NOMO-1 treated with dmso at 0.1 percent for 144 hours (cell line): ENCODE measurements at regions not wholly inside any gene's neighbourhood (a gene's known extent, or its start where the extent isn't known, plus 50 kb on each side); places are given as distances from the start of the nearest gene placed in this dataset.
A peak's percentile ranks its signal among the peaks of the same experiment; 100 is the strongest.
"Not testable (repeated sequence)": the region's sequence is repeated elsewhere in the genome, so short reads cannot be mapped to it uniquely, and the experiment has no call there.

Source experiments
- DNase-seq: peaks from one replicate; lab custom pipeline; 2025; ENCODE audit not compliant: unreplicated experiment; lab: John Stamatoyannopoulos, UW

DNA sequence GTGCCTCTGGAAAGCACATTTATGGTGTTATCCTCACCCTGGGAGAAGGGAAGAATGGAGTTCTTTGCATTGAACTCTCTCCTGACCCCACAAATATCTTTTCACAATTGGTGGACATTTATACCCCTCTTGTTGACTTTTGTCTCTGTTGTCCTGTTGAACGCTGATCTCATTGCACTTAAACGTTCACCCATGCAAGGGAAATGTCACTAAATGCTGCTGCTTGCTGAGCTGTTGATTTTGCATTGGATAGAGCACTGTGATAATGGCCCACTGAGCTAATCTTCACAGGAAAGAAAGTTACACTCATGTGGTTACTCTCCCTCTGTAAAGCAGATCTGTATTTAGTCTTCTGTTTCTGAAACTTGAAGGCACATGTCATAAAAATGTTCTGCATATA, 133.4 kb downstream of the FZD1 start:
- no peak for DNase-seq

DNA sequence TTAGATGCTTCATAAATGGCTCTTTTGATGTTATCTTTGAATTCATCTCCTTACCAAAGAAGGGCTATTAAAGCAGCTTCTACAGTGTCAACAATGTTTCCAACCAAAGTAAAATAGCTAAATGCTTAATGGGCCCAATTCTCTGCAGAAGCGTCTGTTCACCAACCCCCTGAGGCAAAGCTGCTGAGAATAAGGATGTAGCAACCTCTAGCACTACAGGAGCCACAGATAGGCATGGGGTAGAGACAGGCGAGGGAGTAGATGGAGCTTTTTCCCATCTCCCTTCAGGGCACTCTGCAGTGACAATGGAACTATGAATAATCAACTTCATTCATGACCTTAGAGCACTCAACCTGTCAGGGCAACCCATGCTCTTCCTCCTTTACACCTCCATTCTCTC, 134.1 kb downstream of the FZD1 start:
- DNase-seq: no peak

- no peak for DNase-seq
These were observed 141.0 kb downstream of the FZD1 start for GRCh38 chr7:91405092-91405788.

DNA sequence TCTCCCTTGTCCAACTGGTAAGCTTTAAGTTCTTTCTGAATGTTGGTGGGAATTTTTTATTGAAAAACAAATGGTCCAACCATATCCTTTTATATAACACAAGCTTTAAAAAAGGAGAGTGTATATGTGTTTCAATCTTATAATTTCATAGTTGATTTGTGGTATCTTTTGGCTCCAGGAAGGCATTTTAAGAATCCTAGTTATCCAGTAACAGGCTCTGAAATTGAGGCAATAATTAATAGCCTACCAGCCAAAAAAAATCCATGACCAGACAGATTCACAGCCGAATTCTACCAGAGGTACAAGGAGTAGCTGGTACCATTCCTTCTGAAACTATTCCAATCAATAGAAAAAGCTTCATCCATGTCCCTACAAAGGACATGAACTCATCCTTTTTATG, 141.6 kb downstream of the FZD1 start:
- DNase-seq: not testable (repeated sequence)

DNA sequence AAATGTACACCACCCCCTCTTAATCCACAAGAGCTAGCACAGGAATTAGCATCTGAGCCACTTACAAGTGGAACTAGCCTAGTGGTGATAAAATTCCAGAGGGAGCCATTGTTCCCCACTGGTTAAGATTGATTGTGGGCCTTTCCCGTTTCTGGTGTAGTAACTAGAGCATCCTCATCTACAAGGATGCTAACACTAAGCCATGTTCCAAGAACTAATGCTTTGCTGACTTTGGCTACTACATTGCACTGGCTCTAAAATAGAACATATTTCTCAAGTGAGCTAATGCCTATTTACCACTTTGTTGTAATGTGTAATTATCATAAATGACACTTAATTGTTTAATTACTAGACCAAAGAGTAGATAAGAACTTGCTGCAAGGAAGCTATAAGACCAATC, 143.7 kb downstream of the FZD1 start:
- no peak for DNase-seq

DNA sequence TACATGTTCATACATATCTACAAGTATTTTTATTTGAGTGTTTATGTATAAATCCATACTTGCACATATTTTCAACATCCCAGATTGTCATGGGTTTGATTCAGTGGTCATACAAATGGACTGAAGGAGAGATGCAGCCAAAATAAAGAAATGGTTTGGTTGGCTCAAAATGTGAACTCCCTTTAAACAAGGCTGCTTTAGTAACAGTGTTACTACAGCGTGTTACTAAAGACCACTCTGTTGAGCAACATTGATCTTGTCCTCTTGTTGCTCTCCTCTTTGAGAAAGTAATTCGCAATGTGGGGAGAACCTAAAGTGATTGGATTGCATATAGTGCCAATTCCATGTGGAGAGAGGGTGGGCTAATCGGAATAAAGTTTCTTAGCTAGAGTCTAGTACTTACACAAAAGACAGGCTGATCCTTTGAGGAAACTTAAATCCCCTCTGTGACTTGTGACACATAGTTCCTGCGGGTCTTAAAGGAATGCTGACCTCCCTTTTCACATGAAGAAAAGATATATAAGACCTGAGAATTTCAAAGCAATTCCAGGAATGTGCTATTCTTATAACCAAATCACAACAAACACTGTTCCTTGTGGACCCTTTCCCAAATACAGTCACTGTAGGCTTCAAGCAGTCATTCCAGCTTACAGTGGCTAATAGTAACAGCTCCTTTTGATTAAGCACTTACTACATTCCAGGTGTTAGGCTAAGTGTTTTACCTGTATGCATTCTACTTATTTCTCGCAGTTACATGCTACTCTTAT, 144.3 kb downstream of the FZD1 start:
- no peak for DNase-seq

- DNase-seq: peak; percentile 67
These were observed 146.8 kb downstream of the FZD1 start for GRCh38 chr7:91411060-91411459.

DNA sequence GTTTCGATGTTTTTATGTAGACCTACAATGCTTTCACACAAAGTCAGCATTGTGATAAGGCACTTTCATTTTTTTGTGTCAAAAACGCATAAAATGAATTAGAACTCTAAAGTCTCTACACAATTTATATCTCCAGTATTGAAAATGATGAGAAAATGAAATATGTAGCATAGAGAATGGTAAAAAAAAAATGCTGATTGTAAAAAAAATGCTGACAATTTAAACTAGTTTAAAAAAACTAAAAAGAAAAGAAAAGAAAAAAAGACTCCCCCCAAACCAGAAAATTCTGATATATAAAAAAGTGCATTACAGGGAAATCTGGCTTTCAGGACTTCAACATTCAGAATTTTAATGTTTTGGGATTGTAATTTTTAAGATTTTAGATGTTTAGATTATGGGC, 148.1 kb downstream of the FZD1 start:
- no peak for DNase-seq

DNA sequence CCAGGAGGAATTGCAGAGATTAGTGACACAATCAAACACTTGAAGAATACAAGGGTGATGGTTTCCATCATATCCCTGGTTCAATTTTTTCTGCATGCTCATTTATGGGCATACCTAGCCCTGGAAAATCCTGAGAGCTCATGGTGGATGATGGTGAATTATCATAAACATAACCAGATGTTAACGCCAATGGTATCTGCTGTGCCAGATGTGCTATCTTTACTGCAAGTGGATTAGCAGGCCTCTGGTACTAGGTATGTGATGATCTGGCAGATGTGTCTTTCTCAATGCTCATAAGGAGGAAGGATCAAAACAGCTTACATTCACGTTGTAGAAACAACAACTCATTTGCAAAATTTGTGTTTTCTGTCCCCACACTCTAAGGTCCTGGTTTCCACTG, 150.5 kb downstream of the FZD1 start:
- DNase-seq: no peak

DNA sequence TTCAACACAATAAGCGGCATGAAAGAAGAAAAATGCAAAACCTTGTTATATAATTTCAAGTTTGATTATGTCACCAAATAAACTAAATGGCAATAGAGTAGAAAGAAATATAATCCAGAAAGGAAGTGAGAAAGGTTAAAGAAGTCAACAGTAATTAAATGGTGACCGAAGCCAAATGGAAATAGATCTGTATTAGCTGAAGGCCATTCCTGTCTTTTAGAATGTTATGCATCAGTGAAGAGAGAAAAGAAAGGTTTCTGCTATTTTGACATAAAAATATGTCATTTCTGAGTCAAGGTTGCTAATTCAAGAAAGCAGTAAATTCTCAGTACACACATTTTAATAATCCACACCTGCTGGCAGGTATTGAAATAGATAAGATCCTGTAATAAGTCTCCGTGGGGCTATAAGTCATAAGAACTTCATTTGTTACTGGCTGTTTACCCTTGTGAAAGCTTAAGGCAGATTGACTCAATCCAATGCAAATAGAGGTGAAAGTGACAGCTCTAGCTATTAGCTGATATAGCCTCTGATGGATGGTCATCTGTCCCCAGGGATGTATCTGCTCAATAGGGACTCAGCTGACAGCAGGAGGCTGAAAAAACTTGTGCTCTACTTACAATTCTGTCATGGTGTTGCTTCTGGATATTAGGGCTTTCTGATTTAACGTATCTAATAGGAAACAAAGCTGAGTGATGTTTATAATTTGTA, 152.1 kb downstream of the FZD1 start:
- no peak for DNase-seq

DNA sequence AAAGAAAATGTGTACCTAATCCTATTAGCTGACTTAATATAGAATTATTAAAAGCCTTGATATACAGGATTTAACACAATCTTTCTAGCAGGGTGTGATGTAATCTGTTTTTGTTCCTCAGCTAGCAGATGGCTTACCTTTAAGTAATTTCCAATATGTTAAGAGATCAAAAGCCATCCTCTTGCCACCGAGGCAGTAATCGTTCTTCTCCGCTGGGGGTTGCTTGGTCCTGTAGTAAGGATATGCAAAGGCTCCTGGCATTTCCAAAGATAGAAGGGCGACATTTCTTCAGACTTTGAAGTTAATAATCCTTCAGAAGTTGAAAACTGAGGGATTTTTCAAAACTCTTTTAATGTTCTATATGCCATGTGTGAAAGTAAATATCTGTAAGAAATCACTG, 156.4 kb downstream of the FZD1 start:
- no peak for DNase-seq

DNA sequence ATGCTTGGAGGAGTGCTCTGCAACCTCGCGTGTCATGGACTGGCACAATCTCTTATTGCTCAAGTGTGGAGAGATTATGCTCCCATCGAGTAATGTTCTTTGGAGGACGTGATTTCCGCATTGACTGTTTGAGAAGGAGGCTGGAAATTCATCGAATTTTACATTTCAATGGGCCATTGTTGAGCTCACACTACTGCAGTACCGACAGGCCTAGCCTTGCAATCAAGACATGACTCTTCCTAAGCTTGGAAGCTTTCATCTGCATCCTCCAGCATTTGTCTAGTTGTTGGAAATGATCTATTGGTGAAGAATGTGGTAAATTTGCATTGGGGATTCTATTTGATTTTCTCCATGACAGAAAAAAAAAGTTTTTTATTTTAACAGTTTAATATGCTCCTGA, 156.8 kb downstream of the FZD1 start:
- no peak for DNase-seq

DNA sequence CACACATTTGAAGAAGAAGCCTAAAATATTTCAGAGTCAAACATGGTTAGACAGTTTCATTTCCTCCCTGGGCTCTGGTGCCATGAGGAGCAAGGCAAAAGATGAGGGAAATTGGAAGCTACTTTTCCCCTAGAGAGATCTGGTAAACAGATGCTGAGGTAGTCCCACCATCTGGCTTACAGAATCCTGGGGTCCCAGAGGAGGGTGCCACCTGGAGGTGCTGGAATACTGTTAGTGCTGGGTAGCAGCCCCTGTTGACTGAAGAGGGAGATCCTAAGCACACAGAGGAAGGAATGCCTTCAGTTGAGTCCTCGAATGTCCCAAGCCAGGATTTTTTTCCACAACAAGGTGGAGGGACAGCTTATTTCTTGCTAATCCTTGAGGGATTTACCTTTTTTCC, 160.1 kb downstream of the FZD1 start:
- DNase-seq: no peak

DNA sequence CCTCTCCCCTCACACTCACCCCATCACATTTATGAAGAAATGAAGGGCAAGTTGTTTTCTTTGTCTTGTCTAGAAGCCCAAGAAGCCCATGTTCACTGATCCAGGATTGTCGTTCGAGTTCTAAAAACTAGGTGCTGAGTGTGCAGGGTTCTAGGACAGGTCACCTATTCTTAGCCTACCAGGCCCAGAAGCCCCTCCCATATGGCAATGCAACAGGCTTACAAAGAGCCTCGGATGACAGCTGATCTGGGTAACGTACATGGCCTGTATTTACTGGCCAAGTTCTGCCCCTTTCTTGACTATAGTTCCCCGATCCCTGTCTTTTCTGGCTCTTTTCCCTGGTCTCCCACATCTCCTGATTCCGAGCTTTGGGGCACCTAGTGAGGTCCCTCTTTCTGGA, 160.9 kb downstream of the FZD1 start:
- DNase-seq: no peak

DNA sequence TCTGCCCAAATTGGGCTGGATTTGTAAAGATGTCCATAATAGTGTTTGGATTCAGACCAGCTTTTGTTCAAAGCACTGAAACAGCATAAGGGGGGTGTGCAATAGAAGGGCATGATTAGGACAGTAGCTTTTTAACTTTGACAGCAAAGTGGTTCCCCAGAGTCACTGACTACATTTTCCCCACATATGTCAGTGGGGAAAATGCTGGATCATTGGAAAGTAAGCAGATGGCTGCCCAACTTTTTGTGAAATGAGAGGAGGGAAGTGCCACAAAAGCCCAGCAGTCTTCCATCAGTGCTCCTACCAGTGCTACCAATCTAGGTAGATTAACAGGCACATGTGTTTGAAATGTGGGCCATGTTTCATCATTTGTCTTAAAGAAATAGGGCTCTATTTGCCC, 162.8 kb downstream of the FZD1 start:
- DNase-seq: no peak

DNA sequence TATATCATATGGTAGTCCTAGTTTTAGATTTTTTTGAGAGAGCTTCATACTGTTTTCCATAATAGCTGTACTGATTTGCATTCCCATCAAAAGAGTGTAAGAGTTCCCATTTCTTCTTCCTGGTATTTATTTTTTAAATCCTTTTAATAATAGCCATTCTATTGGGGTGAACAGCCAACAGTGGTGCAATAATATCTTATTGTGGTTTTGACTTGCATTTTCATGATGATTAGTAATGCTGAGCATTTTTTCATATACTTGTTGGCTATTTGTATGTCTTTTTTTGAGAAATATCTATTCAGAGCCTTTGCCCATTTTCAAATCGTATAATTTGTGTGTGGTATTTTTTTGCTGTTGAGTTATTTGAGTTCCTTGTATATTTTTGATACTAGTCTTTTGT, 167.4 kb downstream of the FZD1 start:
- no peak for DNase-seq

DNA sequence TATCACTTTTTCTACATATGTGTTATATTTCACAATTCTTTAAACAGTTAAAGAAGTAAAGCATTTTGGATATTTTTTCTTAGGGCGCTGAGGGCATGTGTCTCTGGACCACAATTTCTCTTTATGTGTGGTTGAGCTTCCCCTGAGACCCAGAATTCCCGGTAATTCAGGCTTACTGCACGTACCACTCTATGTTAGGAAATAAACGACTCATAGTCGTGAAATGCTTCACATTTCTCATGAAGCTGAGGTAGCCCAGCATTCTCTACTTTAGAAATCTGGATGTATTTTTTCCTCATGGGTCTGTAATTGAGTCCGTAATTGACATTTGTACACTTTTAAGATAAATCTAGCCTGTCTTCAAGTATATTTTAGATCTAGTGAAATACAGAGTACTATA, 170.6 kb downstream of the FZD1 start:
- DNase-seq: no peak

GRCh38 chr7:91435381-91436059, 171.3 kb downstream of the FZD1 start:
- no peak for DNase-seq

DNA sequence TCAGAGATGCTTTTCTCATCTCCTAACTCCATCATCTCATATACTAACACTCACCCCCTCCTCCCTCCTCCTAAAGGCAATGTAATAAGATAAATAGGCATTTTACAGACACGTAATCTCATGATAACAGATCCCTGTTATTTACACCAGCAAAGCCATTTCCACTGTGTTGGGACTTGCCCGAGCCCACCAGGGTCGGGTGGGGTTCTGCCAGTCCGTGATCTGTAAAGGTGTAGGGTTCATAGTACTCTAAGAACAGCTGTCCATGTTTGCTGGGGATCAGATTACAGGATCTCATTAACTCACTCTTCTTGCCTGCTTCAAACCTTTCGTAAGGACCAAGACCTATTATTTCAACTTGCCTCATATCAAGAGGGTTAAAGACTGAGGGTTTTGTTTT, 172.4 kb downstream of the FZD1 start:
- no peak for DNase-seq

- DNase-seq: not testable (repeated sequence)
These were observed 176.0 kb downstream of the FZD1 start for GRCh38 chr7:91440198-91440597.

- no peak for DNase-seq
These were observed 179.6 kb downstream of the FZD1 start for GRCh38 chr7:91443862-91444261.

GRCh38 chr7:91446819-91447218, 182.6 kb downstream of the FZD1 start:
- peak; percentile 96 for DNase-seq
